HepG2 (cell line): ENCODE measurements at regions not wholly inside any gene's neighbourhood (a gene's known extent, or its start where the extent isn't known, plus 50 kb on each side); places are given as distances from the start of the nearest gene placed in this dataset.

Experiments
- ATAC-seq: fragments of 200-7000 bp; cut with Tn5 transposase; 3 replicates; pipeline ENCODE4 v1.9.1; 2020; ENCODE audit warnings: mild to moderate bottlenecking, moderate library complexity
- BruUV-seq: library from RNA; stranded (reverse); fragments of 400-500 nt; replicated peaks from 2 replicates; lab custom pipeline; 2021; lab: Mats Ljungman, UMichigan
- CTCF ChIA-PET: fragments of 300-600 bp; formaldehyde crosslinking; extraction: SDS; loops from one replicate; lab custom pipeline; 2021; ENCODE audit warnings: low total read pairs, inconsistent platforms, low intra/inter-chr PET ratio; lab: Yijun Ruan, JAX
- POLR2A ChIA-PET: fragments of 350-600 bp; sonication (Branson Sonifier 250); formaldehyde crosslinking; loops from one replicate; lab custom pipeline; 2020; ENCODE audit warnings: antibody characterized with exemption, inconsistent platforms; lab: Yijun Ruan, JAX
- DNase-seq: peaks from one replicate; pipeline ENCODE4 v3.0.0-alpha.2; 2015; ENCODE audit warnings: low spot score
- FAIRE-seq: peaks from 3 replicates; lab custom pipeline; 2011; peaks lifted over from hg19 to GRCh38; lab: Jason Lieb, UNC
- H2AFZ ChIP-seq: one replicate; pipeline ENCODE4 v1.6.1; 2011; ENCODE audit warnings: low read length, inconsistent platforms
- H3K27ac ChIP-seq: fragments of 300-600 bp; 3 replicates; pipeline ENCODE4 v1.8.0; 2011; ENCODE audit warnings: mixed run types, mild to moderate bottlenecking, mixed read lengths, low read length, inconsistent platforms; ENCODE audit not compliant: insufficient read depth; ENCODE audit errors: extremely low read length
- H3K27me3 ChIP-seq, 2 experiments: fragments of 200-600 bp in 1 of 2; 2 replicates in 1 of 2; 3 replicates in 1 of 2; pipeline versions ENCODE4 v1.6.0 to v1.8.0; 2011; ENCODE audit warnings: low read length in 2 of 2, mild to moderate bottlenecking in 2 of 2, moderate library complexity in 2 of 2, inconsistent platforms in 1 of 2; ENCODE audit not compliant: insufficient read depth in 2 of 2, control insufficient read depth in 1 of 2
- H3K36me3 ChIP-seq, 2 experiments: fragments of 200-600 bp in 1 of 2; replicated peaks in 1 of 2; 2 replicates in 1 of 2; 3 replicates in 1 of 2; pipeline versions ENCODE4 v1.5.1 to v1.8.0; 2011; ENCODE audit warnings: low read length in 2 of 2, inconsistent platforms in 1 of 2; ENCODE audit not compliant: insufficient read depth in 2 of 2, control insufficient read depth in 1 of 2
- H3K4me1 ChIP-seq: 2 replicates; pipeline ENCODE4 v1.5.1; 2012; ENCODE audit warnings: low read length, inconsistent platforms; ENCODE audit not compliant: insufficient read depth
- H3K4me2 ChIP-seq: 2 replicates; pipeline ENCODE4 v1.6.0; 2011; ENCODE audit warnings: low read depth, low read length, inconsistent platforms
- H3K4me3 ChIP-seq, 3 experiments: fragments of 200-600 bp in 1 of 3; sonication (generic), shearing (Covaris generic) in 1 of 3; replicated peaks in 1 of 3; 2 replicates each; pipeline ENCODE4 v1.5.1; 2011 to 2016; ENCODE audit warnings: low read length in 3 of 3, inconsistent platforms in 2 of 3, low read depth in 2 of 3, mild to moderate bottlenecking in 2 of 3, control low read depth in 1 of 3, mixed read lengths in 1 of 3; ENCODE audit not compliant: insufficient read depth in 1 of 3
- H3K79me2 ChIP-seq: one replicate; pipeline ENCODE4 v1.6.1; 2011; ENCODE audit warnings: low read length, inconsistent platforms; ENCODE audit not compliant: insufficient read depth
- H3K9ac ChIP-seq: 2 replicates; pipeline ENCODE4 v1.6.0; 2011; ENCODE audit warnings: mild to moderate bottlenecking, low read depth, low read length, inconsistent platforms; ENCODE audit not compliant: insufficient read depth
- H3K9me3 ChIP-seq: 2 replicates; pipeline ENCODE4 v1.5.1; 2012; ENCODE audit warnings: mild to moderate bottlenecking, low read length
- H4K20me1 ChIP-seq: 2 replicates; pipeline ENCODE4 v1.6.0; 2011; ENCODE audit warnings: inconsistent platforms, mild to moderate bottlenecking, low read length, moderate library complexity; ENCODE audit not compliant: insufficient read depth
- ARID2 ChIP-seq: sonication (generic); formaldehyde crosslinking; IDR thresholded peaks from 2 replicates; pipeline ENCODE4 v1.8.1; 2022; ENCODE audit warnings: mild to moderate bottlenecking, missing genetic modification reagents, borderline replicate concordance
- CEBPB ChIP-seq: IDR thresholded peaks from 2 replicates; pipeline ENCODE4 v1.6.1; 2011; ENCODE audit warnings: low read depth, low read length, improper control_type of control experiment, borderline replicate concordance
- CREM ChIP-seq, 2 experiments: sonication (generic) in 1 of 2; formaldehyde crosslinking in 1 of 2; IDR thresholded peaks; 2 replicates each; pipeline versions ENCODE4 v1.4.0 to v1.6.1; 2016 to 2020; ENCODE audit warnings: antibody characterized with exemption in 1 of 2, mild to moderate bottlenecking in 1 of 2, missing genetic modification reagents in 1 of 2
- HDAC6 ChIP-seq: fragments of 200-600 bp; sonication (generic); IDR thresholded peaks from 2 replicates; pipeline ENCODE4 v1.7.0; 2017; ENCODE audit warnings: mild to moderate bottlenecking, antibody characterized with exemption, low read length, low read depth
- MXD4 ChIP-seq: IDR thresholded peaks from 2 replicates; pipeline ENCODE4 v1.6.1; 2016; ENCODE audit warnings: mild to moderate bottlenecking, missing biosample characterization, missing genetic modification reagents
- NR3C1 ChIP-seq: sonication (generic); formaldehyde crosslinking; IDR thresholded peaks from 2 replicates; pipeline ENCODE4 v1.4.0; 2020; ENCODE audit warnings: missing genetic modification reagents
- SP2 ChIP-seq: sonication (generic); formaldehyde crosslinking; IDR thresholded peaks from 2 replicates; pipeline ENCODE4 v1.5.1; 2020; ENCODE audit warnings: mild to moderate bottlenecking, missing genetic modification reagents
- SRSF9 ChIP-seq: fragments of 200-400 bp; formaldehyde crosslinking; IDR thresholded peaks from 2 replicates; pipeline ENCODE4 v1.6.1; 2018; ENCODE audit warnings: borderline replicate concordance, mild to moderate bottlenecking, low read depth, low read length; ENCODE audit not compliant: insufficient read depth, poor library complexity, severe bottlenecking
- TBP ChIP-seq: sonication (generic); formaldehyde crosslinking; IDR thresholded peaks from 2 replicates; pipeline ENCODE4 v1.5.0; 2020; ENCODE audit warnings: missing genetic modification reagents
- ZNF34 ChIP-seq: sonication (generic); formaldehyde crosslinking; IDR thresholded peaks from 2 replicates; pipeline ENCODE4 v1.4.0; 2020; ENCODE audit warnings: mild to moderate bottlenecking, missing genetic modification reagents, borderline replicate concordance
- ZNF432 ChIP-seq: sonication (generic); formaldehyde crosslinking; IDR thresholded peaks from 2 replicates; pipeline ENCODE4 v1.5.0; 2020; ENCODE audit warnings: missing genetic modification reagents, mild to moderate bottlenecking, borderline replicate concordance
- ZNF879 ChIP-seq: sonication (generic); formaldehyde crosslinking; IDR thresholded peaks from 2 replicates; pipeline ENCODE4 v1.8.1; 2023; ENCODE audit warnings: missing genetic modification reagents
- WGBS: methylation state at CpG from one replicate; pipeline ENCODE4 v1.1.6; 2017; ENCODE audit warnings: low lambda C conversion rate; 5-methylcytosine and 5-hydroxymethylcytosine counted together
- in situ Hi-C: cut with HindIII; loops from 2 replicates; pipeline ENCODE4 v1.10.0; 2017; ENCODE audit warnings: low pct_unique_long_range_greater_than_20kb; ENCODE audit not compliant: extremely low pct_ligation_motif_present
- intact Hi-C: fragments of 100-400 bp; cut with micrococcal nuclease; formaldehyde crosslinking; loops from one replicate; pipeline ENCODE4 v1.10.0; 2022; ENCODE audit not compliant: unreplicated experiment
- TF ChIP-seq, protein P1 (sequence below): sonication (generic); formaldehyde crosslinking; IDR thresholded peaks from one replicate; pipeline ENCODE4 v1.5.1; 2020; ENCODE audit warnings: mild to moderate bottlenecking, missing genetic modification reagents; ENCODE audit errors: not compliant biosample characterization
- TF ChIP-seq, protein P2 (sequence below): sonication (generic); formaldehyde crosslinking; IDR thresholded peaks from 2 replicates; pipeline ENCODE4 v1.5.0; 2020; ENCODE audit warnings: missing genetic modification reagents

DNA sequence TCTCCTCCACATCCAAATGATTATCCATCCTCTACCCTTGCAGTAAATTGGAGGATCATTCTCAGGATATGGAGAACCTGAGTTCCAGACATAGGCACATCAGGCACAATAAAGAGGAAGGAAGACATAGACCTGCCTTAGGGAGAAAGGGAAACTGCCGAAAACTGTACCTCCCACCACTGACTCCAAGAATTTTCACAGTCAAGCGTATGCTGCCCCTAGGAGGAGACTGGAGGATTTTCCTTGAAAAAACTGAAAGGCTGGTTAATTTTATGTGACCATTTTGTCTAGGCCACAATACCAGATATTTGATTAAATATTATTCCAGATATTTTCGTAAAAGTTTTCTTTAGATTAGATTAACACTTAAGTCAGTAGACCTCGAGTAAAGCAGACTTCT is 638.5 kb upstream of the PKDCC start:
- CTCF ChIA-PET: no interaction called here
- Histone ChIP-seq H4K20me1 (no peaks in the 10 kb centered on the region), H3K4me3 (no peak overlapping the region)
- intact Hi-C loops: no loop called here
- POLR2A ChIA-PET: no interaction called here
- TF ChIP-seq ARID2 (CRISPR knock-in tag): no peak
- no peak for TF ChIP-seq ZNF432
- TF ChIP-seq MXD4: no peak
- TF ChIP-seq CEBPB: no peak
- TF ChIP-seq ZNF34 (CRISPR knock-in tag): no peak
- no peak for TF ChIP-seq NR3C1 (CRISPR knock-in tag)
- TF ChIP-seq, protein P1, sequence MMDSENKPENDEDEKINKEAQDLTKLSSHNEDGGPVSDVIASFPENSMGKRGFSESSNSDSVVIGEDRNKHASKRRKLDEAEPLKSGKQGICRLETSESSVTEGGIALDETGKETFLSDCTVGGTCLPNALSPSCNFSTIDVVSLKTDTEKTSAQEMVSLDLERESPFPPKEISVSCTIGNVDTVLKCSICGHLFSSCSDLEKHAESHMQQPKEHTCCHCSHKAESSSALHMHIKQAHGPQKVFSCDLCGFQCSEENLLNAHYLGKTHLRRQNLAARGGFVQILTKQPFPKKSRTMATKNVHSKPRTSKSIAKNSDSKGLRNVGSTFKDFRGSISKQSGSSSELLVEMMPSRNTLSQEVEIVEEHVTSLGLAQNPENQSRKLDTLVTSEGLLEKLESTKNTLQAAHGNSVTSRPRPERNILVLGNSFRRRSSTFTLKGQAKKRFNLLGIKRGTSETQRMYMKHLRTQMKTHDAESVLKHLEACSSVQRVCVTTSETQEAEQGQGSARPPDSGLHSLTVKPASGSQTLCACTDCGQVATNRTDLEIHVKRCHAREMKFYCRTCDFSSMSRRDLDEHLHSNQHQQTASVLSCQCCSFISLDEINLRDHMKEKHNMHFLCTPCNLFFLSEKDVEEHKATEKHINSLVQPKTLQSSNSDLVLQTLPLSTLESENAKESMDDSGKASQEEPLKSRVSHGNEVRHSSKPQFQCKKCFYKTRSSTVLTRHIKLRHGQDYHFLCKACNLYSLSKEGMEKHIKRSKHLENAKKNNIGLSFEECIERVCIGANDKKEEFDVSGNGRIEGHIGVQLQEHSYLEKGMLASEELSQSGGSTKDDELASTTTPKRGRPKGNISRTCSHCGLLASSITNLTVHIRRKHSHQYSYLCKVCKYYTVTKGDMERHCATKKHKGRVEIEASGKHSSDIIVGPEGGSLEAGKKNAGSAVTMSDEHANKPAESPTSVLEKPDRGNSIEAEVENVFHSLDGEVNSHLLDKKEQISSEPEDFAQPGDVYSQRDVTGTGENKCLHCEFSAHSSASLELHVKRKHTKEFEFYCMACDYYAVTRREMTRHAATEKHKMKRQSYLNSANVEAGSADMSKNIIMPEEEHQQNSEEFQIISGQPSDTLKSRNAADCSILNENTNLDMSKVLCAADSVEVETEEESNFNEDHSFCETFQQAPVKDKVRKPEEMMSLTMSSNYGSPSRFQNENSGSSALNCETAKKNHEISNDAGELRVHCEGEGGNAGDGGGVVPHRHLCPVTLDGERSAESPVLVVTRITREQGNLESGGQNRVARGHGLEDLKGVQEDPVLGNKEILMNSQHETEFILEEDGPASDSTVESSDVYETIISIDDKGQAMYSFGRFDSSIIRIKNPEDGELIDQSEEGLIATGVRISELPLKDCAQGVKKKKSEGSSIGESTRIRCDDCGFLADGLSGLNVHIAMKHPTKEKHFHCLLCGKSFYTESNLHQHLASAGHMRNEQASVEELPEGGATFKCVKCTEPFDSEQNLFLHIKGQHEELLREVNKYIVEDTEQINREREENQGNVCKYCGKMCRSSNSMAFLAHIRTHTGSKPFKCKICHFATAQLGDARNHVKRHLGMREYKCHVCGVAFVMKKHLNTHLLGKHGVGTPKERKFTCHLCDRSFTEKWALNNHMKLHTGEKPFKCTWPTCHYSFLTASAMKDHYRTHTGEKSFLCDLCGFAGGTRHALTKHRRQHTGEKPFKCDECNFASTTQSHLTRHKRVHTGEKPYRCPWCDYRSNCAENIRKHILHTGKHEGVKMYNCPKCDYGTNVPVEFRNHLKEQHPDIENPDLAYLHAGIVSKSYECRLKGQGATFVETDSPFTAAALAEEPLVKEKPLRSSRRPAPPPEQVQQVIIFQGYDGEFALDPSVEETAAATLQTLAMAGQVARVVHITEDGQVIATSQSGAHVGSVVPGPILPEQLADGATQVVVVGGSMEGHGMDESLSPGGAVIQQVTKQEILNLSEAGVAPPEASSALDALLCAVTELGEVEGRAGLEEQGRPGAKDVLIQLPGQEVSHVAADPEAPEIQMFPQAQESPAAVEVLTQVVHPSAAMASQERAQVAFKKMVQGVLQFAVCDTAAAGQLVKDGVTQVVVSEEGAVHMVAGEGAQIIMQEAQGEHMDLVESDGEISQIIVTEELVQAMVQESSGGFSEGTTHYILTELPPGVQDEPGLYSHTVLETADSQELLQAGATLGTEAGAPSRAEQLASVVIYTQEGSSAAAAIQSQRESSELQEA: no peak
- no peak for TF ChIP-seq TBP (CRISPR knock-in tag)
- TF ChIP-seq SRSF9: no peak
- no peak for TF ChIP-seq CREM (IDR thresholded peaks at IDR 0.05)
- TF ChIP-seq CREM (CRISPR knock-in tag; IDR thresholded peaks at IDR 0.05): no peak
- TF ChIP-seq ZNF879 (CRISPR knock-in tag): no peak
- no peak for TF ChIP-seq HDAC6
- TF ChIP-seq SP2 (CRISPR knock-in tag): no peak
- TF ChIP-seq, protein P2, sequence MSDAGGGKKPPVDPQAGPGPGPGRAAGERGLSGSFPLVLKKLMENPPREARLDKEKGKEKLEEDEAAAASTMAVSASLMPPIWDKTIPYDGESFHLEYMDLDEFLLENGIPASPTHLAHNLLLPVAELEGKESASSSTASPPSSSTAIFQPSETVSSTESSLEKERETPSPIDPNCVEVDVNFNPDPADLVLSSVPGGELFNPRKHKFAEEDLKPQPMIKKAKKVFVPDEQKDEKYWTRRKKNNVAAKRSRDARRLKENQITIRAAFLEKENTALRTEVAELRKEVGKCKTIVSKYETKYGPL (CRISPR knock-in tag): no peak
- TF ChIP-seq, all 625 proteins: peak for 0
- H3K9me3 ChIP-seq: no peaks in the 10 kb centered on the region
- H3K36me3 ChIP-seq: no peaks in the 10 kb centered on the region
- in situ Hi-C loops: no loop called here
- FAIRE-seq: no peak
- no TSS peak for BruUV-seq
- no peak overlapping the region for H3K4me2 ChIP-seq
- 3% methylated on average over 4 of the region's 4 CpGs for WGBS
- no peak for ATAC-seq
- no peak overlapping the region for H3K27ac ChIP-seq
- no peaks in the 10 kb centered on the region for H3K79me2 ChIP-seq
- no peak overlapping the region for H2AFZ ChIP-seq
- no peak for DNase-seq
- no peaks in the 10 kb centered on the region for H3K4me1 ChIP-seq
- no peaks in the 10 kb centered on the region for H3K27me3 ChIP-seq
- no peak overlapping the region for H3K9ac ChIP-seq
